PC-9 (cell line): ENCODE measurements at regions not wholly inside any gene's neighbourhood (a gene's known extent, or its start where the extent isn't known, plus 50 kb on each side); places are given as distances from the start of the nearest gene placed in this dataset.

ENCODE experiments used
- BruUV-seq: library from RNA; stranded (reverse); fragments of 400-500 nt; replicated peaks from 2 replicates; lab custom pipeline; 2021; lab: Mats Ljungman, UMichigan
- CTCF ChIA-PET: fragments of 300-600 bp; sonication (Branson Sonifier 250); formaldehyde crosslinking; loops from one replicate; lab custom pipeline; 2022; ENCODE audit warnings: antibody characterized with exemption; lab: Charles Lee
- POLR2A ChIA-PET: fragments of 300-600 bp; sonication (Branson Sonifier 250); formaldehyde crosslinking; loops from one replicate; lab custom pipeline; 2022; ENCODE audit warnings: antibody characterized with exemption; ENCODE audit not compliant: unreplicated experiment; lab: Charles Lee
- DNase-seq, 2 experiments: peaks; one replicate each; pipeline versions ENCODE4 v3.0.0 to v3.0.0-alpha.2; 2015 to 2022; ENCODE audit warnings: mixed read lengths in 1 of 2
- H2AFZ ChIP-seq: fragments of 200-600 bp; sonication (generic); 2 replicates; pipeline ENCODE4 v1.8.1; 2017; ENCODE audit warnings: antibody characterized with exemption
- H3F3A ChIP-seq: fragments of 200-600 bp; sonication (generic); 2 replicates; pipeline ENCODE4 v1.8.1; 2017; ENCODE audit warnings: antibody characterized with exemption, mild to moderate bottlenecking, low read depth; ENCODE audit not compliant: insufficient read depth
- H3K27ac ChIP-seq: fragments of 200-600 bp; sonication (generic); 2 replicates; pipeline ENCODE4 v1.6.1; 2016; ENCODE audit warnings: mixed run types
- H3K27me3 ChIP-seq: fragments of 200-600 bp; sonication (generic); 2 replicates; pipeline ENCODE4 v1.6.1; 2016; ENCODE audit warnings: low read depth, mixed run types; ENCODE audit not compliant: insufficient read depth
- H3K36me3 ChIP-seq: fragments of 200-600 bp; sonication (generic); 2 replicates; pipeline ENCODE4 v1.6.1; 2016; ENCODE audit warnings: low read depth, mixed run types
- H3K4me1 ChIP-seq: fragments of 200-600 bp; sonication (generic); replicated peaks from 2 replicates; pipeline ENCODE4 v1.6.1; 2016; ENCODE audit warnings: mixed run types; ENCODE audit not compliant: insufficient read depth
- H3K4me2 ChIP-seq: fragments of 200-600 bp; sonication (generic); 2 replicates; pipeline ENCODE4 v1.6.1; 2017; ENCODE audit warnings: mixed run types
- H3K4me3 ChIP-seq: fragments of 200-600 bp; sonication (generic); 2 replicates; pipeline ENCODE4 v1.6.1; 2016; ENCODE audit warnings: mixed run types
- H3K79me2 ChIP-seq: fragments of 200-600 bp; sonication (generic); 2 replicates; pipeline ENCODE4 v1.6.1; 2017; ENCODE audit warnings: low read depth, mixed run types
- H3K9me2 ChIP-seq: fragments of 200-600 bp; sonication (generic); 2 replicates; pipeline ENCODE4 v1.8.1; 2017; ENCODE audit warnings: mild to moderate bottlenecking; ENCODE audit not compliant: insufficient read depth
- H3K9me3 ChIP-seq: fragments of 200-600 bp; sonication (generic); 2 replicates; pipeline ENCODE4 v1.8.1; 2016; ENCODE audit warnings: low read depth; ENCODE audit not compliant: insufficient read depth
- H4K20me1 ChIP-seq: fragments of 200-600 bp; sonication (generic); 2 replicates; pipeline ENCODE4 v1.8.1; 2017; ENCODE audit not compliant: insufficient read depth
- CTCF ChIP-seq: fragments of 200-600 bp; sonication (generic); conservative IDR thresholded peaks from 2 replicates; pipeline ENCODE4 v1.6.1; 2017; ENCODE audit warnings: mixed run types, antibody characterized with exemption, mild to moderate bottlenecking, moderate library complexity
- EZH2 ChIP-seq: fragments of 200-600 bp; sonication (generic); IDR thresholded peaks from 2 replicates; pipeline ENCODE4 v1.8.0; 2017; ENCODE audit warnings: antibody characterized with exemption, low read depth
- intact Hi-C: fragments of 100-400 bp; cut with micrococcal nuclease; formaldehyde crosslinking; loops from one replicate; pipeline ENCODE4 v1.10.0; 2022; ENCODE audit not compliant: unreplicated experiment

DNA sequence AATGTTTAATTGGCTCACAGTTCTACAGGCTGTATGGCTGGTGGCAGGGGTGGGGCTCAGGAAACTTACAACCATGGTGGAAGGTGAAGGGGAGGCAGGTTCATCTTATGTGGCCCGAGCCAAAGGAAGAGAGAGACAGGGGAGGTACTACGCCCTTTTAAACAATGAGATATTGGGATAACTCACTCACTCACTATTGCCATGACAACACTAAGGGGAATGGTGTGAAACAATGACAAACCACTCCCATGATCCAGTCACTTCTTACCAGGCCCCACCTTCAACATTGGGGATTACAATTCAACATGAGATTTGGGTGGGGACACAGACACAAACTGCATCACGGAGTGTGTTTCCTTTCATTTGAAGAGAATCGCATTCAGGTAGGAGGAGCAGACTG, 220.9 kb downstream of the GADD45G start:
- Histone ChIP-seq H3K27ac (no peak overlapping the region), H4K20me1 (no peaks in the 10 kb centered on the region), H3K4me3 (no peak overlapping the region), H3K36me3 (no peaks in the 10 kb centered on the region), H3K27me3 (peaks cover 53% of the 10 kb centered on the region), H3F3A (no peaks in the 10 kb centered on the region), H3K9me3 (no peaks in the 10 kb centered on the region), H2AFZ (no peak overlapping the region), H3K4me1 (no peaks in the 10 kb centered on the region), H3K4me2 (no peak overlapping the region), H3K9me2 (no peaks in the 10 kb centered on the region), H3K79me2 (no peaks in the 10 kb centered on the region)
- intact Hi-C loops = no loop called here
- BruUV-seq = no TSS peak
- no peak for DNase-seq
- TF ChIP-seq EZH2 (no peak), CTCF (no peak)
- ChIA-PET CTCF (no interaction called here), POLR2A (no interaction called here)

GRCh38 chr9:89826186-89826585, 221.4 kb downstream of the GADD45G start:
- Histone ChIP-seq H3K4me3 (no peak overlapping the region), H3K4me1 (no peaks in the 10 kb centered on the region), H2AFZ (no peak overlapping the region), H3K36me3 (no peaks in the 10 kb centered on the region), H3F3A (no peaks in the 10 kb centered on the region), H3K27ac (no peak overlapping the region), H4K20me1 (no peaks in the 10 kb centered on the region), H3K27me3 (peaks cover 52% of the 10 kb centered on the region), H3K9me2 (no peaks in the 10 kb centered on the region), H3K9me3 (no peaks in the 10 kb centered on the region), H3K4me2 (no peak overlapping the region), H3K79me2 (no peaks in the 10 kb centered on the region)
- no TSS peak for BruUV-seq
- TF ChIP-seq CTCF = no peak
- no peak for TF ChIP-seq EZH2
- CTCF ChIA-PET = no interaction called here
- intact Hi-C loops = no loop called here
- DNase-seq = no peak
- POLR2A ChIA-PET = no interaction called here

- Histone ChIP-seq H3K9me3 (no peaks in the 10 kb centered on the region), H2AFZ (no peak overlapping the region), H4K20me1 (no peaks in the 10 kb centered on the region), H3F3A (no peaks in the 10 kb centered on the region), H3K27ac (no peak overlapping the region), H3K4me1 (no peaks in the 10 kb centered on the region), H3K9me2 (no peaks in the 10 kb centered on the region), H3K27me3 (peaks cover 60% of the 10 kb centered on the region), H3K4me2 (no peak overlapping the region), H3K79me2 (no peaks in the 10 kb centered on the region), H3K4me3 (no peak overlapping the region), H3K36me3 (no peaks in the 10 kb centered on the region)
- DNase-seq = no peak
- TF ChIP-seq EZH2 (no peak), CTCF (no peak)
- POLR2A ChIA-PET = no interaction called here
- no TSS peak for BruUV-seq
- CTCF ChIA-PET = no interaction called here
- intact Hi-C loops = no loop called here
These were observed 224.5 kb downstream of the GADD45G start for GRCh38 chr9:89829346-89829745.
